ENCODE measurements at regions not wholly inside any gene's neighbourhood (a gene's known extent, or its start where the extent isn't known, plus 50 kb on each side); places are given as distances from the start of the nearest gene placed in this dataset.

DNA sequence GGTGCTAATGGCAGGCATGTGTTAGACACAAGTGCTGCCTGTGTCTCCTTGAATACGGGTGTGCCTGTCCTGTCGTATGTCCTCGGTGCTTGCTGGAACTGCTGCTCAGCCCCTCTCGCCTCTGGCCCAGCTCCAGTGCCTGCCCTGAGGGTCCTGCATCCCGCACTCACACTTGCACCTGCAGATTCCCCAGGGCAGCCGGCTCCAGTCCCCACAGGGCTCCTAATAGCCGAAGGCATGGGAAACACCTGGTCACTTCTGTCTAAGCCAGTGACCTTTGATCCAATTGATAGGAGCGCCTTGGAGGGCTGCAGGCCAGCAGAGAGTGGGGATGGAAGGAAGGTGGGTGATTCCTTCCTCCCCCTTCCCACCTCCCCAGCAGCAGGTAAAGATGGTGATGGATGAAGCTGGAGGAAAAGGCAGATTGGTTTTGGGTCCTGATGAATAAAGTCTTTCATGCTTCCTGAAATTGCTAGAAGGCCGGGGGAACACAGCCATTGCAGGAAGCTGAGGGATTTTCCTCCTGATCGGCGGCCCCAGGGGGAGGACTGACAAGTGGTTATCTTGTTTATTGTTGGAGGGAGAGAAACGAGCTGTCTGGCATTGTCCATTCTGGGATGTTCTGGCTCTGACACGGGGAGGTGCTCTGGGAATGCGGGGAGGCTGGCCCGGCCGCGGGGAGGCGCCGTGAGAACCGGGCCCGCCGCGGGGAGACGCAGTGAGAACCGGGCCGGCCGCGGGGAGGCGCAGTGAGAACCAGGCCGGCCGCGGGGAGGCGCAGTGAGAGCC, 110.9 kb upstream of the B3GAT1 start:
- Histone ChIP-seq H3K9me3 (ENCODE audit: insufficient read depth, low read length) (no peaks in the 10 kb centered on the region), H4K20me1 (ENCODE audit: insufficient read depth, low read length) (no peaks in the 10 kb centered on the region), H3K4me3 (ENCODE audit: low read length) (no peak overlapping the region), H3K9ac (ENCODE audit: low read length) (no peak overlapping the region), H3K4me1 (ENCODE audit: low read length) (no peaks in the 10 kb centered on the region), H3K4me2 (ENCODE audit: low read length) (no peak overlapping the region), H3K27me3 (ENCODE audit: low read depth, low read length) (0 out of 2 replicates have a peak, but pooled peaks cover under 1% of the 10 kb centered on the region), H3K27ac (ENCODE audit: low read length) (no peak overlapping the region), H3K36me3 (replicated peaks; ENCODE audit: low read depth, low read length) (no peaks in the 10 kb centered on the region), H2AFZ (ENCODE audit: low read depth, low read length) (no peak overlapping the region), H3K79me2 (ENCODE audit: low read length) (no peaks in the 10 kb centered on the region)
- TF ChIP-seq, protein P1, sequence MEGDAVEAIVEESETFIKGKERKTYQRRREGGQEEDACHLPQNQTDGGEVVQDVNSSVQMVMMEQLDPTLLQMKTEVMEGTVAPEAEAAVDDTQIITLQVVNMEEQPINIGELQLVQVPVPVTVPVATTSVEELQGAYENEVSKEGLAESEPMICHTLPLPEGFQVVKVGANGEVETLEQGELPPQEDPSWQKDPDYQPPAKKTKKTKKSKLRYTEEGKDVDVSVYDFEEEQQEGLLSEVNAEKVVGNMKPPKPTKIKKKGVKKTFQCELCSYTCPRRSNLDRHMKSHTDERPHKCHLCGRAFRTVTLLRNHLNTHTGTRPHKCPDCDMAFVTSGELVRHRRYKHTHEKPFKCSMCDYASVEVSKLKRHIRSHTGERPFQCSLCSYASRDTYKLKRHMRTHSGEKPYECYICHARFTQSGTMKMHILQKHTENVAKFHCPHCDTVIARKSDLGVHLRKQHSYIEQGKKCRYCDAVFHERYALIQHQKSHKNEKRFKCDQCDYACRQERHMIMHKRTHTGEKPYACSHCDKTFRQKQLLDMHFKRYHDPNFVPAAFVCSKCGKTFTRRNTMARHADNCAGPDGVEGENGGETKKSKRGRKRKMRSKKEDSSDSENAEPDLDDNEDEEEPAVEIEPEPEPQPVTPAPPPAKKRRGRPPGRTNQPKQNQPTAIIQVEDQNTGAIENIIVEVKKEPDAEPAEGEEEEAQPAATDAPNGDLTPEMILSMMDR (IDR thresholded peaks at IDR 0.05; ENCODE audit: low read depth, low read length), result no peak
- TF ChIP-seq EZH2phosphoT487 (IDR thresholded peaks at IDR 0.05; ENCODE audit: low read depth), result no peak

DNA sequence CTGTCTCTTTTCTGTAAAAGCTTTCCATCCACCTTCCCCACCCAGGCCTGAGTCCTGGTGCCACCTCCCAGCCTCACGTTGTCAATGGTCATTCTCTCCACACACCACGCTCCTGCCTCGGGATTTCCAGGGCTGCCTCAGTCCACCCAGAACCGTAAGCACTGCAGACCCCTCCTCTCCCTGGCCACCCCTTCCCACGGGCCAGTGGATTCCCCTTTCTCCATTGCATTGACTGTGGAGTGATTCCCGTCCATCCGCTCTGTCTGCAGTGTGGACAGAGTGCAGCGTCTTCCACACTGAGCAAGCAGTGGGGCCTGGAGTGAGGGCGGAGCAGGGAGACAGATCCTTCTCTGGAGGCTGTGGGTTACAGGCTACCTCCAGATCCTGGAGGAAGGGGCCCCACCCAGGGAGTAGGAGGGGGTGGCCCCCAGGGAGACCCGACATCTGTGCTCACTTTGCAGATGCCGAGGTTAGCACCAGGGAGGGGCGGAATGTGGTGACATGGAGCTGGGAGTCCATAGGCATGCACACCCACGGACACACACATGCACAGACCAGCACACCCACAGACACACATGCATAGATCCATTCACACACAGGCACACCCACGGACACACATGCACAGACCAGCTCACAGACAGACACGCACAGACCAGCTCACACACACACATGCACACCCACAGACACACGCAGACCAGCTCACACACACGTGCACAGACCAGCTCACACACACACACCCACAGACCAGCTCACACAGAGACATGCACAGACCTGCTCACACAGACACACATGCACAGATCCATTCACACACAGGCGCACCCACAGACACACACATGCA, 109.6 kb upstream of the B3GAT1 start:
- H3K36me3 ChIP-seq (replicated peaks; ENCODE audit: low read depth, low read length), result no peaks in the 10 kb centered on the region
- no peak overlapping the region for H3K4me2 ChIP-seq (ENCODE audit: low read length)
- H3K27me3 ChIP-seq (ENCODE audit: low read depth, low read length), result no peaks in the 10 kb centered on the region
- H2AFZ ChIP-seq (ENCODE audit: low read depth, low read length), result no peak overlapping the region
- no peaks in the 10 kb centered on the region for H4K20me1 ChIP-seq (ENCODE audit: insufficient read depth, low read length)
- H3K27ac ChIP-seq (ENCODE audit: low read length), result no peak overlapping the region
- no peaks in the 10 kb centered on the region for H3K9me3 ChIP-seq (ENCODE audit: insufficient read depth, low read length)
- H3K4me1 ChIP-seq (ENCODE audit: low read length), result no peaks in the 10 kb centered on the region
- H3K79me2 ChIP-seq (ENCODE audit: low read length), result no peaks in the 10 kb centered on the region
- no peak overlapping the region for H3K9ac ChIP-seq (ENCODE audit: low read length)
- H3K4me3 ChIP-seq (ENCODE audit: low read length), result no peak overlapping the region
- TF ChIP-seq, protein P1 (IDR thresholded peaks at IDR 0.05; ENCODE audit: low read depth, low read length), result no peak
- TF ChIP-seq EZH2phosphoT487 (IDR thresholded peaks at IDR 0.05; ENCODE audit: low read depth), result no peak

DNA sequence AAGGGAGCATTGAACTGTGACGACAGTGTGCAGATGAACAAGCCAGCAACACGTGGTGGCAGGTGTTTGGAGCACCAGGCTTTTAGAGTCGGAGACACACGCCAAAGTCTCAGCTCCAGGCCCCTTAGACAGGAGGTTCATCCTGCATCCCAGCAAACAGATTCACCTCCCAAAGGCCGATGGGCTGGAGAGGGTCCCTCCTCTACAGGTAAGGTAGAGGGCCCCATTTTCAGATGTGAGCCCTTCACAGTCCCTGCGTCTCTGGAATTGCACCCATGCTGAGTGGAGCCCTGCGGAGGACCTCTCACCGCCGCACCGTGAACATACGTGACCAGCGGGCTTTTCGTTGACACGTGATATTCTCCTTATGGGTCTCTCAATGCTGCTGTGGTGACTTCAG, 109.0 kb upstream of the B3GAT1 start:
- H3K4me3 ChIP-seq (ENCODE audit: low read length), result no peak overlapping the region
- H3K79me2 ChIP-seq (ENCODE audit: low read length), result no peaks in the 10 kb centered on the region
- H2AFZ ChIP-seq (ENCODE audit: low read depth, low read length), result no peak overlapping the region
- no peak overlapping the region for H3K4me2 ChIP-seq (ENCODE audit: low read length)
- H3K4me1 ChIP-seq (ENCODE audit: low read length), result no peaks in the 10 kb centered on the region
- no peaks in the 10 kb centered on the region for H3K27me3 ChIP-seq (ENCODE audit: low read depth, low read length)
- no peaks in the 10 kb centered on the region for H3K36me3 ChIP-seq (replicated peaks; ENCODE audit: low read depth, low read length)
- no peak overlapping the region for H3K9ac ChIP-seq (ENCODE audit: low read length)
- TF ChIP-seq EZH2phosphoT487 (IDR thresholded peaks at IDR 0.05; ENCODE audit: low read depth), result no peak
- TF ChIP-seq, protein P1 (IDR thresholded peaks at IDR 0.05; ENCODE audit: low read depth, low read length), result no peak
- no peaks in the 10 kb centered on the region for H4K20me1 ChIP-seq (ENCODE audit: insufficient read depth, low read length)
- H3K27ac ChIP-seq (ENCODE audit: low read length), result no peak overlapping the region
- H3K9me3 ChIP-seq (ENCODE audit: insufficient read depth, low read length), result no peaks in the 10 kb centered on the region

DNA sequence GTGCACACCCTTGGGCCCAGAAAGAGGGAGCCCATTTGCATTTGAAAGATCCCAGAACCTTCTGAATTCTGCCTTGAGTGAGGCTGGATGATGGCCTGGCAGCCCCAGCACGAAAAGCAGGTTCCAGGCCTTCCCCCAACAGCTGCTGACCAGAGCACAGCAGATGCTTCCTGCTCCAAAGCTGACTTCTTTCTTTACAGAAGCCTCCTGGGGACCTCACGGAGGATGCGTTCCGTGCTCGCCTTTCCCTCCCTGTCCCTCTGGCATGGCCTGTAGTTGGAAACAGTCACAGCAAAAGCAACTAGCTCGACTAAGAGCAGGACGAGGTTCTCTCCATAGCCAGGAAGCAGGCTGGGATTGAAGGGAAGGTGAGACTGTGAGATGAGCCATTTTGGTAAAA, 107.7 kb upstream of the B3GAT1 start:
- H3K27me3 ChIP-seq (ENCODE audit: low read depth, low read length), result no peaks in the 10 kb centered on the region
- no peak overlapping the region for H2AFZ ChIP-seq (ENCODE audit: low read depth, low read length)
- H3K79me2 ChIP-seq (ENCODE audit: low read length), result no peaks in the 10 kb centered on the region
- no peak overlapping the region for H3K4me2 ChIP-seq (ENCODE audit: low read length)
- TF ChIP-seq EZH2phosphoT487 (IDR thresholded peaks at IDR 0.05; ENCODE audit: low read depth), result no peak
- TF ChIP-seq, protein P1 (IDR thresholded peaks at IDR 0.05; ENCODE audit: low read depth, low read length), result no peak
- H3K36me3 ChIP-seq (replicated peaks; ENCODE audit: low read depth, low read length), result no peaks in the 10 kb centered on the region
- no peaks in the 10 kb centered on the region for H3K9me3 ChIP-seq (ENCODE audit: insufficient read depth, low read length)
- H4K20me1 ChIP-seq (ENCODE audit: insufficient read depth, low read length), result no peaks in the 10 kb centered on the region
- no peaks in the 10 kb centered on the region for H3K4me1 ChIP-seq (ENCODE audit: low read length)
- H3K9ac ChIP-seq (ENCODE audit: low read length), result no peak overlapping the region
- no peak overlapping the region for H3K27ac ChIP-seq (ENCODE audit: low read length)
- H3K4me3 ChIP-seq (ENCODE audit: low read length), result no peak overlapping the region
